Lower lobe of right lung (tissue), 2 donors: ENCODE measurements at regions not wholly inside any gene's neighbourhood (a gene's known extent, or its start where the extent isn't known, plus 50 kb on each side); places are given as distances from the start of the nearest gene placed in this dataset.

Experiments
- ATAC-seq, 2 donors: fragments of 200-7000 bp; cut with Tn5 transposase; one replicate each; pipeline ENCODE4 v1.9.1; 2020 to 2022; ENCODE audit warnings: mild to moderate bottlenecking in 2 of 2, moderate library complexity in 2 of 2
- DNase-seq: peaks from one replicate; pipeline ENCODE4 v3.0.0-alpha.2; 2020
- H3K27ac ChIP-seq: fragments of 200-600 bp; one replicate; pipeline ENCODE4 v1.8.0; 2022
- H3K27me3 ChIP-seq: fragments of 200-600 bp; one replicate; pipeline ENCODE4 v1.8.0; 2022; ENCODE audit warnings: low read depth
- H3K36me3 ChIP-seq: fragments of 200-600 bp; one replicate; pipeline ENCODE4 v1.8.0; 2022; ENCODE audit warnings: mild to moderate bottlenecking
- H3K4me1 ChIP-seq: fragments of 200-600 bp; one replicate; pipeline ENCODE4 v1.8.0; 2022
- H3K4me3 ChIP-seq: fragments of 200-600 bp; one replicate; pipeline ENCODE4 v1.8.0; 2022; ENCODE audit warnings: mild to moderate bottlenecking
- H3K9me3 ChIP-seq: fragments of 200-600 bp; one replicate; pipeline ENCODE4 v1.8.0; 2022
- intact Hi-C: fragments of 100-400 bp; cut with DNase I; formaldehyde crosslinking; loops from one replicate; pipeline ENCODE4 v1.11.0; 2022
- TF ChIP-seq, protein P1 (sequence below): fragments of 200-600 bp; IDR thresholded peaks from one replicate; pipeline ENCODE4 v1.8.0; 2022; ENCODE audit warnings: antibody characterized with exemption, mild to moderate bottlenecking
- donor health status: DM: no; HTN: yes; CAD: no; lungs with severe emphysema.

DNA sequence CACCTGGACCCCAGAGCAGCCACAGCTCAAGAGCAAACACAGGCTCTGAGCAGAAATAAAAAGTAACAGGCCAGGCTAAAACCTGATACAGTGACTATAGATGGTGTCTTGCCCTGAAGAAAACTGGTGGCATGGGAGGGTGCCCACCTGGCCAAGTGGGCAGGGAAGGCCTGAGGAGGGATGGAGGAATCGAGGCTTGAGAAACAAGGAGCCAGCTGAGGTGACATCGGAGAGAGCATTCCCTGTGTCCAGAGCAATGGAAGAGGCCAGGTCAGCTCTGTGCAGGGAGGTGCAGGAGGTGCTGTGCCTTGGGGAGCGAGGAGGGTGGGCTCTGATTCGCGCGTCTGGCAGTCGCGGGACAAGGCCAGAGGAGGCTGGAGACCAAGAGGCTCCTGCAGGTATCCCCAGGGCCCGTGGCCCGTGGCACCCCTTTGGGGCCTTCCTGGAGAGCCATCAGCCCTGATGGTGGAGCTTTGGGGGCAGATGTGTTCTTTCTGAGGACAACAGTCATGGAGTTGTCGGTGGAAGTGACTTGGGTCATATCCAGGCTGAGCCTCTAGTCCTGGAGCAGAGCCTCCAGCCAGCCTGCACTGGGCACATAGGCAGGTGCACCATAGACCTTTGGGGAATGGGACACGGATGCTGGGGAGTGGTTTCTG, 56.1 kb downstream of the PLXNA1 start:
- intact Hi-C loops = no loop called here
- Histone ChIP-seq H3K4me1 (peaks cover 20% of the 10 kb centered on the region), H3K27ac (no peak overlapping the region), H3K36me3 (peaks cover 6% of the 10 kb centered on the region), H3K4me3 (no peak overlapping the region), H3K27me3 (no peaks in the 10 kb centered on the region), H3K9me3 (no peaks in the 10 kb centered on the region)
- DNase-seq (peak; percentile 21), ATAC-seq (no peak)
- TF ChIP-seq, protein P1, sequence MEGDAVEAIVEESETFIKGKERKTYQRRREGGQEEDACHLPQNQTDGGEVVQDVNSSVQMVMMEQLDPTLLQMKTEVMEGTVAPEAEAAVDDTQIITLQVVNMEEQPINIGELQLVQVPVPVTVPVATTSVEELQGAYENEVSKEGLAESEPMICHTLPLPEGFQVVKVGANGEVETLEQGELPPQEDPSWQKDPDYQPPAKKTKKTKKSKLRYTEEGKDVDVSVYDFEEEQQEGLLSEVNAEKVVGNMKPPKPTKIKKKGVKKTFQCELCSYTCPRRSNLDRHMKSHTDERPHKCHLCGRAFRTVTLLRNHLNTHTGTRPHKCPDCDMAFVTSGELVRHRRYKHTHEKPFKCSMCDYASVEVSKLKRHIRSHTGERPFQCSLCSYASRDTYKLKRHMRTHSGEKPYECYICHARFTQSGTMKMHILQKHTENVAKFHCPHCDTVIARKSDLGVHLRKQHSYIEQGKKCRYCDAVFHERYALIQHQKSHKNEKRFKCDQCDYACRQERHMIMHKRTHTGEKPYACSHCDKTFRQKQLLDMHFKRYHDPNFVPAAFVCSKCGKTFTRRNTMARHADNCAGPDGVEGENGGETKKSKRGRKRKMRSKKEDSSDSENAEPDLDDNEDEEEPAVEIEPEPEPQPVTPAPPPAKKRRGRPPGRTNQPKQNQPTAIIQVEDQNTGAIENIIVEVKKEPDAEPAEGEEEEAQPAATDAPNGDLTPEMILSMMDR = no peak

DNA sequence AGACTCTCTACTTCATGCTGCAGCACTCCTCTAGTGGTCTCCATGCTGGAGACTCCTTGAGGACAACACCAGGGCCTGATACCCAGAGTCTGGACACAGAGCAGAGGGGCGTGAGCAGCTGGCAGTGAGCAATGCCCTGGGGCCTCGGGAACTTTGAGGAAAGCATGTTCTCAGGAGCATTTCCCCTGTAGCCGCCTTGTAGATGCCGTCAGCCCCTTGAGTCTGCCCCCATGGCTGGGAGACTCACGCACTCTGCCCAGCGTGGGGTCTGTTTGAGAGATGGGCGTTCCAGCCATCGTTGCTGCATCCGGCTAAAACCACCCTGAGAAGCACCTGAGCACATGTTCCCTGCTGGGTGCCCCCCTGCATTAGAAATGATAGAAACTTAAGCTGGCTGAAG, 56.8 kb downstream of the PLXNA1 start:
- peaks cover under 1% of the 10 kb centered on the region for H3K36me3 ChIP-seq
- peaks cover 23% of the 10 kb centered on the region for H3K4me1 ChIP-seq
- no peak overlapping the region for H3K27ac ChIP-seq
- no peak overlapping the region for H3K4me3 ChIP-seq
- DNase-seq = peak; percentile 27
- TF ChIP-seq, protein P1 = no peak
- no peaks in the 10 kb centered on the region for H3K9me3 ChIP-seq
- no peaks in the 10 kb centered on the region for H3K27me3 ChIP-seq
- intact Hi-C loops = no loop called here
- ATAC-seq = no peak

DNA sequence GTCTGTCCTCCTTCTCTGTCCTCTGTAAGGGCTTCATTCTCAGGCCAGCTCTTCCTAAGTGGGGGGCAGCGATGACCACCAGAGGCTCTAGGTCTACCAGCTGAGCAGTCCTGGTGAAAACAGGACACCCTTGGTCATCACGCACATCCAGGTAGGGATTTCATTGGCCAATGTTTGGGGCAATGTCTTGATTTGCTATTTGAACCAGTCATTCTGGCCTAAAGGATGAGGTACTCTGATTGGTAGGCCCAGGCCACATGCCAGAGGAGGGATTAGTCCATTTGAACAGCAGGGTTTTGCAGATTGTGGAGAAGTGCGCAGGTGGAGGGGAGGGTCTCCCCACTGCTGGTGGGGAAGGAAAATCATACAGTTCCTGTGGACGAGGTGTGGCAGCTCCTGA, 57.3 kb downstream of the PLXNA1 start:
- DNase-seq (no peak), ATAC-seq (no peak)
- H3K4me3 ChIP-seq = no peak overlapping the region
- H3K27me3 ChIP-seq = no peaks in the 10 kb centered on the region
- TF ChIP-seq, protein P1 = no peak
- H3K27ac ChIP-seq = no peak overlapping the region
- no peaks in the 10 kb centered on the region for H3K9me3 ChIP-seq
- intact Hi-C loops = no loop called here
- peaks cover 23% of the 10 kb centered on the region for H3K4me1 ChIP-seq
- no peaks in the 10 kb centered on the region for H3K36me3 ChIP-seq

DNA sequence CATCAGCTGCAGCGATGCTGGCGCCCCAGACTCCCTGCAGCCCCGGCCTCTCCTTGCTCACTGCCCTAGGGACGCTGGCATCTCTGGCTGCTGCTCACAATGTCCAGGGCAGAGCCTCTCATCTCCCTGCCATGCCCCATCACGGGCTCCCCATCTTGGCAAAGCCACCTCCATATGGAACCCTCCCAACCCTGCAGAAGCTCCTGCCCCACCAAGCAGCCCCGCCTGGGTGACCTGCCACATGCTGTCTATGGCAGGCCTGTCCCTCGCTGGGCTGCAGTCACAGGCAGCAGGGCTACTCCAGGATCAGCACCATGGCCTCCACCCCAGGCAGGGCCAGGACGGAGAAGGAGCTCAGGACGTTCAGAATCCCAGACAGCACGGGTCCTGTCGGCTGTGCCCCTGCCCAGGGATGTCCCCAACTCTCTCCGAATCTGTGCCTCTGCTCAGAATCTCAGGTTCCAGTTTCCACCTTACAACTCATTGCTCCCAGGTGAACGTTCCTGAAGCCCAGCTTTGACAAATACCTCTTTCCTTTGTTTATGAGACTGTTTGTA, 58.4 kb downstream of the PLXNA1 start:
- Histone ChIP-seq H3K27me3 (no peaks in the 10 kb centered on the region), H3K36me3 (no peaks in the 10 kb centered on the region), H3K9me3 (no peaks in the 10 kb centered on the region), H3K27ac (no peak overlapping the region), H3K4me1 (peaks cover 13% of the 10 kb centered on the region), H3K4me3 (no peak overlapping the region)
- intact Hi-C loops = no loop called here
- peak; percentile 43 for DNase-seq
- TF ChIP-seq, protein P1 = no peak
- no peak for ATAC-seq

DNA sequence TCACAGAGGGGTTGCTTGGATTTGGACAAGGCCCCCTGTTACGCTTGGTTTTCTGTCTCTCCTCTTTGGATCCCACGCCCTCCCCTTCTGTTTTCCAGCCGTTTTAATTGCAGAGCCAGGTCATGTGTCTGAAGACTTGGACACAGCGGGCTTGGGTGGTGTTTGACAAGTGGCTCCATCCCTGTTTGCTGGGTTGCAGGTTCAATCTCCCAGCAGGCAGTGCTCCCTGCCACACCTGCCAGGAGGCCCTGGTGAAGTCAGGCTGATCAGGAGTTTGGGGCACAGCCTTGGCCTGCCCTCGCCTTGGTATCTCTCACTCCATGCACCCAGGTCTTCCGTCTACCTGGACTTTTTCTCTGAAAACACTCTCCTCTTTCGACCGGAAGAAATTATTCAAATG, 59.0 kb downstream of the PLXNA1 start:
- Histone ChIP-seq H3K27ac (no peak overlapping the region), H3K27me3 (no peaks in the 10 kb centered on the region), H3K9me3 (no peaks in the 10 kb centered on the region), H3K4me3 (no peak overlapping the region), H3K4me1 (peaks cover 11% of the 10 kb centered on the region), H3K36me3 (no peaks in the 10 kb centered on the region)
- ATAC-seq = no peak
- TF ChIP-seq, protein P1 = no peak
- DNase-seq = no peak
- intact Hi-C loops = no loop called here
